Esophagus mucosa (tissue), 1 donor: ENCODE measurements at regions not wholly inside any gene's neighbourhood (a gene's known extent, or its start where the extent isn't known, plus 50 kb on each side); places are given as distances from the start of the nearest gene placed in this dataset.
"Not testable (repeated sequence)": the region's sequence is repeated elsewhere in the genome, so short reads cannot be mapped to it uniquely, and the experiment has no call there.

ENCODE experiments used
- ATAC-seq: fragments of 200-7000 bp; cut with Tn5 transposase; one replicate; pipeline ENCODE4 v1.9.1; 2020
- donor health status: DM: yes; HTN: yes; CAD: no.

DNA sequence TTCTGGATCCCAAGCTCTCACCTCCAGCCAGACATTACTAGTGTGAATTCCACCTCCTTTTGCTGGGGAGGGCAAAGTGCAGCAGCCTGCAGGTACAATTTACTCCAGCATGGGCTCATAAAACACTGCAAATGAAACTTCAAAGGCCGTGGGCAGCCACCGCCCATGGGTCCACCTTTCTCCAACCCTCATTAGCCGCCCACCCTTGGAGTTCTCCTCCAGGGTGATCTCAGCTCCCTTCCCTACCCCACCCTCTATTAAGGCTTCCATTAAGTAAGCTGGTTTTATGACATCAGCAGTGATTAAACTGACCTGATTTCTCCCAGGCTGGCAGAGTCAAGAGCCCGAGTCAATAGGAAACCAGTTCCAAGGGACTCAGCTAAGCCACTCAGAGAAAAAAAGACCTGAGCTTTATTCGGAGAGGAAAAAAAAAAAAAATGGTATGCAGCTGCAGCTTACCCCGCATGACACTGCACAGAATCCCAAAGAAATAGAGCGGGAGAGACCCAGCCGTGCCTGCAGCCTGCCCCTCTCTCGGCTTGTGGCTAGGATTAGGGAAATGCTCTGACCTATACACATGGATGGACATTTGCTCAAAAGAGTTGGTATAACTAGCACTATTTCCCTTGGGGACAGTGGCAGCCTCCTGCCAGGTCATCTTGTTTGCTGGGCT is 319.6 kb downstream of the PTTG2 start:
- peak; percentile 69 for ATAC-seq

GRCh38 chr4:38280323-38280706 is 320.1 kb downstream of the PTTG2 start:
- ATAC-seq, result no peak

DNA sequence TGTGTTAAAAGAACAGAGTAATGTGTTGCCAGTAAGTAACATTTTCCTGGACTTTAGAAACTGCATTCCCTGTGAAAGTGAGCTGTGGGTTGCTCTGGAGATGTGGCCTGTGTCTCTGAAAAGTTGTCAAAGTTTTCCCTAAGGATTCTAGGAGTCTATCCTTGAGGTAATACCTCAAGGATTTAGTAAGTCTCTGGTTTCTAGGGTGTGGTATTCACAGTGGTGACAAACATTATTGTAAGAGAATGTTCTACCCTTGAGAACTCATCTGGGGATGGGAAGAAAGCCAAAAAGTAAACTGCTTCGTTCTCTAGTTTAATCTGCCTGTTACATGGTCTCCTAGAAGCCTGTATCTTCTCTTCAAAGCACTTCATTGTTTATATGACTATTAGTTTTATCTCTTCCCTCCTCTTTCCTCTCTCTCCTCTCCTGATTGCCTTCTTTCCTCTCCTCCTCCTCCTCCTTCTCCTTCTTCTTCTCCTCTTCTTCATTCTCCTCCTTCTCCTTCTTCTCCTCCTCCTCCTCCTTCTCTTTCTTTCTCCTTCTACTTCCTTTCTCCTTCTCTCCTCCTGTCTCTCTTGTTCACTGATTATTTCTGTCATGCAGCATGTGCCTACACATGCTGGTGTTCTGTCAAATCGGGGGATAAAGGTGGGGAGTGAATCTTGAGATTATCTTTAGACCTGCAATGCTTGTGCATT is 321.3 kb downstream of the PTTG2 start:
- ATAC-seq, result peak; percentile 32

DNA sequence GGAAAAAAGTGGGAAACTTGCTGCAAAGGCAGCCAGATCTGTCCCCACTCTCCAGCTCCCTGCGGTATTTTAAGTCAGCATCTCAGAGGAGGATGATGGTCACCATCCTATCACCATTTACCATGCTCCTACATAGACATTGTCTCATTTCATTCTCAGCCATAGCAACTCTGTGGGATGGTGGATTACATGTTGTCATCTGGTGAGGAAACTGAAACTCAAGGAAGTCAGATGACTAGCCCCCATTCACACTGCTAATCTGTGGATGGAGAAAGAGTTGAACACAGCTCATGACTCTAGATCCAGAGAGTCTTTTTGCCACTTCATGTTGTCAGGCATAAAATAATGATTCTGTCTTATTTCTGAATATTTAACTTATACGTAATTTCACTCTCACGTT is 323.5 kb downstream of the PTTG2 start:
- no peak for ATAC-seq

DNA sequence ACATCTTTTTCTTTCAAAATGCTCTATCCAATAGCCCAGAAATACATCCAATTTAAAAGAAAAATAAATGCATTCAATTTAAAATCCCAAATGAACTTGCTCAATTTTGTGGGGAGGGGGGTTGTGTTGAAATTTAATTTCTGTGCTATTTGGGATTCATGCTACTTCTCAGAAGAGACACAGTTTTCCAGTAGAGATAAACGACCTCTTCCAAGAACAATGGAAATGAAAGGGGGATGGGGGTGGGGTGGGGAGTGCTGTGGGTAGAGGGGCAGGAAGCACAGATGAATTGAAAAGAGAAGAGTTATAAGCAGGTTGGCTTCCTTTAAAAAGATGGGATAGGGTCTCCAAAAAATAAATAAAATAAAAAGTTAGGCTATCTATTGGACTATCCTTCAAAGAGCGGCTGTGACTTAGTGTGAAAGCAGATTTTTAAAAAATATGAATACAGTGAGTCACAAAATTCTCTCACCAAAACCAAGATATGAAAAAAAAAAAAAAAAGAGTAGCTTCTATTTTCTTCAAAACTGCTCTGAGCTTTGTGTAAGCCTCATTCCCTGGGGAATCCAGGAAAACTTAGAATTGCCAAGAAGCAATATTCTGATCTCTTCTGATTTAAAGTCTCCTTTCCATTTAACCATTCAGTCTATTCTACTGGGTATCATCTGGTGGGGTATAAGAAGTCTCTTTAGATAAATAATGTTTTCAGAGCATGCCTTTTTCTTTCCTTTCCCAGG is 324.3 kb downstream of the PTTG2 start:
- ATAC-seq, result no peak

GRCh38 chr4:38287101-38287851 is 327.1 kb downstream of the PTTG2 start:
- no peak for ATAC-seq

DNA sequence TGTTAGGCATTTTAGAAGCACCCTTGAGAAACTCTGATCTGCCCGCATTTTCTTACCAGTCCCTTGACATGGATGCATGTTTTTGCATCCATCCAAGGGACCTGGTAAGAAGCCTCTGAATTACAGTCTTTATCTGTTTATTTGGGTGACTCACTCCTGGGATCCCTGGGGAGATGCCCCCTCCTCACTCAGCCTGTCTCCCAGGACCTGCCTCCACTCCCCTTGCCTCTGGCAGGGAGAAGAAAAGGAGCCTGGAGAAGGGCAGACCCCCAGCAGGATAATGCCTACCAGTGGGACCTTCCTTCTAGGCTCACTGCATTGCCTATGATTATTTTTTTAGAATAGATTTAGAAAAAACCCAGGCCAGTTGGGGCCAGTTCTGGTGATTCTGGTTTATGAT is 329.4 kb downstream of the PTTG2 start:
- no peak for ATAC-seq

GRCh38 chr4:38290366-38290765 is 330.2 kb downstream of the PTTG2 start:
- ATAC-seq, result no peak

GRCh38 chr4:38290914-38291313 is 330.7 kb downstream of the PTTG2 start:
- ATAC-seq, result no peak

- ATAC-seq, result no peak
Measured at GRCh38 chr4:38292529-38292928, 332.3 kb downstream of the PTTG2 start.

- no peak for ATAC-seq
Measured at GRCh38 chr4:38294238-38294637, 334.0 kb downstream of the PTTG2 start.

GRCh38 chr4:38297061-38297460 is 336.9 kb downstream of the PTTG2 start:
- no peak for ATAC-seq

DNA sequence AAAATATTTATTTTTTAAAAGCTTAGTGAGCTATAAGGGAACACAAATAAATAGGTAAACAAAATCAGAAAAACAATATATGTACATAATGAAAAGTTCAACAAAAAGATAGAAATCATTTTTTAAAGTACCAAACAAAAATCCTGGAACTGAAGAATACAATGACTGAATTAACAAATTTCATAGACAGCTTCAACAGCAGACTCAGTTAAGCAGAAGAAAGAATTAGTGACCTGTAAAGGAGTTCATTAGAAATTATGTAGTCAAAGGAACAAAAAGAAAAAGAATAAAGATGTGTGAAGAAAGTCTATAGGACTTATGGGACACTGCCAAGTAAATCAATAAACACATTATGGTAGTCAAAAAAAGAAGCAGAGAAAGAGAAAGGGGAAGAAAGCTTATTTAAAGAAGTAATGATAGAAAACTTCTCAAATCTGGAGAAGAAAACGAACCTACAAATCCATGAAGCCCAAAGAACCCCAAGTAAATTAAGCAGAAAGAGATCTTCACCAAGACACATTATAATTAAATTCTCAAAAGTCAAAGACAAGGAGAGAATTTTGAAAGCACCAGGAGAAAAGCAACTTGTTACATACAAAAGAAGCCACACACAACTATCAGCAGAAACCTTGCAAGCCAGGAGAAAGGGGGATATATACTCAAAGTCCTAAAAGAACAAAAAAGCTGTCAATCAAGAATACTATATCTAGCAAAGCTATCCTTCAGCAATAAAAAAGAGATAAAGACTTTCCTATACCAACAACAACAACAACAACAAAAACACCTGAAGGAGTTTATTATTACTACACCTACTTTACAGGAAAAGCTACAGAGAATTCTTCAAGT is 338.9 kb downstream of the PTTG2 start:
- ATAC-seq, result no peak

DNA sequence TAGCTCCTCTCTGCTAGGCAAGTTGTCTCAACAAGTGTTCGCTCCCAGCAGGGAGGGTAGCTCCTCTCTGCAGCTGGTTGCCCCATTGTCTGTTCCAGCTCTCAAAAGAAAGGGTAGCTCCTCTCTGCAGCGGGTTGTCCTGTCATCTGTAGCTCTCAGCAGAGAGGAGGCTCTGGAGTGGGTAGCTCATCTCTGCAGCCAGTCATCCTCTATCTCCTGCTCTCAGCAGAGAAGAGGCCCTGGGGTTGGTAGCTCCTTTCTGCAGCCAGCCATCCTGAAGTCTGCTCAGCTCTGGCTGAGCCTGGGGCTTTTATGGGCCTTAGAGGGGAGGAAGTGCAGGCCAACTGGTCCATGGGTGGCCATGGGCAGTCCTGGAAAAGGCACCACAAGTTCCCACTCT is 342.7 kb downstream of the PTTG2 start:
- no peak for ATAC-seq

DNA sequence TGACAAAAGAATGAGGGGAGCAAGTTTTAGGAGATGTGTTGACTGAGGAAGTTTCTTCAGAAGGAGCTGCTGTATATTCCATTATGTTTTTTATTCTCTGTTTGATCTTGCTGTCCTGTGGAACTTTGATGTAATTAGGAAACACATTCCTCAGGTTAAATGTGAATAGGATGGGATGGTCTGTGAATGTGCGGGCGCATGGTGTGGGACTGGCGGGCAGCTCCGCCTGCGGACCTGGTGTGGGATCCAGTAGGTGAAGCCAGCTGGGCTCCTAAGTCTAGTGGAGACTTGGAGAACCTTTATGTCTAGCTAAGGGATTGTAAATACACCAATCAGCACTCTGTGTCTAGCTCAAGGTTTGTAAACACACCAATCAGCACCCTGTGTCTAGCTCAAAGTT is 344.3 kb downstream of the PTTG2 start:
- ATAC-seq, result not testable (repeated sequence)

- ATAC-seq, result no peak
Measured at GRCh38 chr4:38306482-38307071, 346.4 kb downstream of the PTTG2 start.

- ATAC-seq, result peak; percentile 46
Measured at GRCh38 chr4:38308728-38309311, 348.6 kb downstream of the PTTG2 start.

- no peak for ATAC-seq
Measured at GRCh38 chr4:38309471-38309870, 349.3 kb downstream of the PTTG2 start.

GRCh38 chr4:38310446-38311043 is 350.3 kb downstream of the PTTG2 start:
- no peak for ATAC-seq

DNA sequence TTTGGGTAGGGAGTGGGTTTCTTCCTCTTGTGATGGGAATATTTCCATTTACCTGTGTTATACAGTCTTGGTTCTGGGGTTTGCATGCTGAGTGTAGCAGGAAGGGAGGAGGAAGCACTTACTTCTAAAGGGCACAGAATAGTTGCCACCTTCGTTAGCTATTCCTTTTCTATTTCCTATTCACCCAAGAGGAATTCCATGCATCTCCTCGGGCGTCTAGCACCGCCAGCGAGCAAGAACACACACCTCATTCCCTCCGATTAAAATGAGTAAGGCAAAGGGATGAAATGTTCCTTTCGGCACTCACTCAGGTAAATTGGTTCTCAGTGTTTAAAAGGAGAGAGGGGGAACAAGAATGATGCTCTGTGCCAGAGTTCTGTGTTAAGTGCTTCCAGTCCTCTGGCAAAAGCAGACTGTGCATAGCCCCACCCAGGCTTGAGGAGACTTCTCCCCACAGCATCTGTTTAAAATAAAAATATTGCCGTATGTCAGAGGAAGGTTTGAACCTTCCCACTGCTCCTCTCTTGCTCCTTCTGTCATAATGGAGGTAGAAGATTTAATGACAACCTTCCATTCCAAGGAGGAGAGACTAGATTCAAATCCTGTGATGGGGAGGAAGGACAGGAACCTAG is 351.4 kb downstream of the PTTG2 start:
- no peak for ATAC-seq
